K562 (cell line): ENCODE measurements at regions not wholly inside any gene's neighbourhood (a gene's known extent, or its start where the extent isn't known, plus 50 kb on each side); places are given as distances from the start of the nearest gene placed in this dataset.

Experiments
- CEBPB ChIP-seq: fragments of 450-650 bp; IDR thresholded peaks from 2 replicates; pipeline ENCODE4 v1.6.1; 2016; ENCODE audit warnings: missing genetic modification characterization, missing compliant biosample characterization
- E2F5 ChIP-seq: sonication (generic); formaldehyde crosslinking; IDR thresholded peaks from 2 replicates; pipeline ENCODE4 v1.8.0; 2022; ENCODE audit warnings: mild to moderate bottlenecking, missing genetic modification reagents
- FOXK1 ChIP-seq: sonication (generic); formaldehyde crosslinking; IDR thresholded peaks from 2 replicates; pipeline ENCODE4 v1.8.0; 2022; ENCODE audit warnings: missing genetic modification reagents, mild to moderate bottlenecking, borderline replicate concordance
- HNRNPK ChIP-seq: fragments of 200-400 bp; formaldehyde crosslinking; IDR thresholded peaks from one replicate; pipeline ENCODE4 v1.6.1; 2018; ENCODE audit warnings: mild to moderate bottlenecking, low read depth, low read length; ENCODE audit not compliant: poor library complexity, severe bottlenecking
- KDM1A ChIP-seq, 2 experiments: fragments of 450-650 bp; IDR thresholded peaks; 2 replicates each; pipeline ENCODE4 v1.6.1; 2016; ENCODE audit warnings: mild to moderate bottlenecking in 2 of 2
- POLR3G ChIP-seq: IDR thresholded peaks from 2 replicates; pipeline ENCODE4 v1.6.1; 2011; ENCODE audit not compliant: insufficient read length, insufficient replicate concordance; ENCODE audit errors: extremely low read depth
- TRIM24 ChIP-seq, 2 experiments: fragments of 450-650 bp; IDR thresholded peaks; 2 replicates each; pipeline ENCODE4 v1.6.1; 2016
- XRCC4 ChIP-seq: IDR thresholded peaks from one replicate; pipeline ENCODE4 v1.6.1; 2011; ENCODE audit not compliant: insufficient read depth, insufficient read length; ENCODE audit errors: extremely low read depth
- ZBTB43 ChIP-seq: sonication (generic); formaldehyde crosslinking; IDR thresholded peaks from 2 replicates; pipeline ENCODE4 v1.8.0; 2023; ENCODE audit warnings: mild to moderate bottlenecking, missing genetic modification reagents
- ZC3H8 ChIP-seq: fragments of 450-650 bp; IDR thresholded peaks from 2 replicates; pipeline ENCODE4 v1.6.1; 2017
- ZNF23 ChIP-seq: fragments of 250-450 bp; sonication (Bioruptor Pico); IDR thresholded peaks from 2 replicates; pipeline ENCODE4 v1.4.0; 2020; ENCODE audit warnings: mild to moderate bottlenecking
- ZNF507 ChIP-seq: conservative IDR thresholded peaks from 2 replicates; pipeline ENCODE4 v1.6.1; 2017; ENCODE audit warnings: missing genetic modification characterization, missing compliant biosample characterization
- ZNF583 ChIP-seq: fragments of 250-450 bp; sonication (Bioruptor Pico); IDR thresholded peaks from 2 replicates; pipeline ENCODE4 v1.4.0; 2020
- ZZZ3 ChIP-seq: fragments of 450-650 bp; IDR thresholded peaks from 2 replicates; pipeline ENCODE4 v1.6.1; 2016; ENCODE audit warnings: antibody characterized with exemption, mild to moderate bottlenecking, moderate library complexity
- TF ChIP-seq, protein P1 (sequence below): fragments of 450-650 bp; IDR thresholded peaks from 2 replicates; pipeline ENCODE4 v1.6.1; 2017; ENCODE audit warnings: antibody characterized with exemption, mild to moderate bottlenecking
- TF ChIP-seq, protein P2 (sequence below): fragments of 450-650 bp; formaldehyde crosslinking; IDR thresholded peaks from 2 replicates; pipeline ENCODE4 v1.4.0; 2020; ENCODE audit warnings: mild to moderate bottlenecking, mixed read lengths
- TF ChIP-seq, protein P3 (sequence below), 2 experiments: fragments of 200-800 bp in 1 of 2; sonication (Bioruptor generic) in 1 of 2; sonication (generic) in 1 of 2; formaldehyde crosslinking in 1 of 2; IDR thresholded peaks in 1 of 2; conservative IDR thresholded peaks in 1 of 2; 2 replicates each; pipeline versions ENCODE4 v1.5.0 to v1.6.1; 2016 to 2020; ENCODE audit warnings: missing compliant biosample characterization in 1 of 2, missing genetic modification characterization in 1 of 2, missing genetic modification reagents in 1 of 2

- TF ChIP-seq, protein P1, sequence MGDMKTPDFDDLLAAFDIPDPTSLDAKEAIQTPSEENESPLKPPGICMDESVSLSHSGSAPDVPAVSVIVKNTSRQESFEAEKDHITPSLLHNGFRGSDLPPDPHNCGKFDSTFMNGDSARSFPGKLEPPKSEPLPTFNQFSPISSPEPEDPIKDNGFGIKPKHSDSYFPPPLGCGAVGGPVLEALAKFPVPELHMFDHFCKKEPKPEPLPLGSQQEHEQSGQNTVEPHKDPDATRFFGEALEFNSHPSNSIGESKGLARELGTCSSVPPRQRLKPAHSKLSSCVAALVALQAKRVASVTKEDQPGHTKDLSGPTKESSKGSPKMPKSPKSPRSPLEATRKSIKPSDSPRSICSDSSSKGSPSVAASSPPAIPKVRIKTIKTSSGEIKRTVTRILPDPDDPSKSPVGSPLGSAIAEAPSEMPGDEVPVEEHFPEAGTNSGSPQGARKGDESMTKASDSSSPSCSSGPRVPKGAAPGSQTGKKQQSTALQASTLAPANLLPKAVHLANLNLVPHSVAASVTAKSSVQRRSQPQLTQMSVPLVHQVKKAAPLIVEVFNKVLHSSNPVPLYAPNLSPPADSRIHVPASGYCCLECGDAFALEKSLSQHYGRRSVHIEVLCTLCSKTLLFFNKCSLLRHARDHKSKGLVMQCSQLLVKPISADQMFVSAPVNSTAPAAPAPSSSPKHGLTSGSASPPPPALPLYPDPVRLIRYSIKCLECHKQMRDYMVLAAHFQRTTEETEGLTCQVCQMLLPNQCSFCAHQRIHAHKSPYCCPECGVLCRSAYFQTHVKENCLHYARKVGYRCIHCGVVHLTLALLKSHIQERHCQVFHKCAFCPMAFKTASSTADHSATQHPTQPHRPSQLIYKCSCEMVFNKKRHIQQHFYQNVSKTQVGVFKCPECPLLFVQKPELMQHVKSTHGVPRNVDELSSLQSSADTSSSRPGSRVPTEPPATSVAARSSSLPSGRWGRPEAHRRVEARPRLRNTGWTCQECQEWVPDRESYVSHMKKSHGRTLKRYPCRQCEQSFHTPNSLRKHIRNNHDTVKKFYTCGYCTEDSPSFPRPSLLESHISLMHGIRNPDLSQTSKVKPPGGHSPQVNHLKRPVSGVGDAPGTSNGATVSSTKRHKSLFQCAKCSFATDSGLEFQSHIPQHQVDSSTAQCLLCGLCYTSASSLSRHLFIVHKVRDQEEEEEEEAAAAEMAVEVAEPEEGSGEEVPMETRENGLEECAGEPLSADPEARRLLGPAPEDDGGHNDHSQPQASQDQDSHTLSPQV: peak; percentile 87
- TF ChIP-seq ZBTB43 (CRISPR knock-in tag): no peak
- TF ChIP-seq ZZZ3: no peak
- 0 out of 2 replicates have a peak, but pooled peaks have one; percentile 36 for TF ChIP-seq E2F5 (CRISPR knock-in tag)
- TF ChIP-seq, protein P2, sequence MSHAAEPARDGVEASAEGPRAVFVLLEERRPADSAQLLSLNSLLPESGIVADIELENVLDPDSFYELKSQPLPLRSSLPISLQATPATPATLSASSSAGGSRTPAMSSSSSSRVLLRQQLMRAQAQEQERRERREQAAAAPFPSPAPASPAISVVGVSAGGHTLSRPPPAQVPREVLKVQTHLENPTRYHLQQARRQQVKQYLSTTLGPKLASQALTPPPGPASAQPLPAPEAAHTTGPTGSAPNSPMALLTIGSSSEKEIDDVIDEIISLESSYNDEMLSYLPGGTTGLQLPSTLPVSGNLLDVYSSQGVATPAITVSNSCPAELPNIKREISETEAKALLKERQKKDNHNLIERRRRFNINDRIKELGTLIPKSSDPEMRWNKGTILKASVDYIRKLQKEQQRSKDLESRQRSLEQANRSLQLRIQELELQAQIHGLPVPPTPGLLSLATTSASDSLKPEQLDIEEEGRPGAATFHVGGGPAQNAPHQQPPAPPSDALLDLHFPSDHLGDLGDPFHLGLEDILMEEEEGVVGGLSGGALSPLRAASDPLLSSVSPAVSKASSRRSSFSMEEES (CRISPR knock-in tag): peak; percentile 97
- TF ChIP-seq HNRNPK: no peak
- TF ChIP-seq ZNF23 (CRISPR knock-in tag): no peak
- TF ChIP-seq POLR3G: no peak
- peak; percentile 89 to 96 for TF ChIP-seq KDM1A (IDR thresholded peaks at IDR 0.05)
- no peak for TF ChIP-seq XRCC4
- TF ChIP-seq FOXK1 (CRISPR knock-in tag): no peak
- TF ChIP-seq TRIM24 (IDR thresholded peaks at IDR 0.05): peak in 1 of 2 experiments; percentile 67; a peak in 2 of 4 replicates
- TF ChIP-seq, protein P3, sequence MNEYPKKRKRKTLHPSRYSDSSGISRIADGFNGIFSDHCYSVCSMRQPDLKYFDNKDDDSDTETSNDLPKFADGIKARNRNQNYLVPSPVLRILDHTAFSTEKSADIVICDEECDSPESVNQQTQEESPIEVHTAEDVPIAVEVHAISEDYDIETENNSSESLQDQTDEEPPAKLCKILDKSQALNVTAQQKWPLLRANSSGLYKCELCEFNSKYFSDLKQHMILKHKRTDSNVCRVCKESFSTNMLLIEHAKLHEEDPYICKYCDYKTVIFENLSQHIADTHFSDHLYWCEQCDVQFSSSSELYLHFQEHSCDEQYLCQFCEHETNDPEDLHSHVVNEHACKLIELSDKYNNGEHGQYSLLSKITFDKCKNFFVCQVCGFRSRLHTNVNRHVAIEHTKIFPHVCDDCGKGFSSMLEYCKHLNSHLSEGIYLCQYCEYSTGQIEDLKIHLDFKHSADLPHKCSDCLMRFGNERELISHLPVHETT (CRISPR knock-in tag; conservative IDR thresholded peaks at IDR 0.05 in 1 of 2, IDR thresholded peaks at IDR 0.05 in 1 of 2): no peak
- TF ChIP-seq ZNF583 (CRISPR knock-in tag): no peak
- TF ChIP-seq ZNF507 (tag): no peak
- no peak for TF ChIP-seq ZC3H8
- TF ChIP-seq CEBPB: no peak
Measured at GRCh38 chr9:94165592-94166235, 81.5 kb downstream of the PTPDC1 start (continued).
